MM.1S (cell line): ENCODE measurements at regions not wholly inside any gene's neighbourhood (a gene's known extent, or its start where the extent isn't known, plus 50 kb on each side); places are given as distances from the start of the nearest gene placed in this dataset.

Experiments used
- EZH2 ChIP-seq: fragments of 300-600 bp; sonication (generic); optimal IDR thresholded peaks from 2 replicates; pipeline ENCODE3; 2017; ENCODE audit warnings: low read depth, mild to moderate bottlenecking, antibody characterized with exemption, low read length, mixed read lengths
- EZH2phosphoT487 ChIP-seq: fragments of 300-600 bp; sonication (generic); IDR thresholded peaks from 2 replicates; pipeline ENCODE4 v1.6.1; 2018; ENCODE audit warnings: antibody characterized with exemption, low read length
- TF ChIP-seq, protein P1 (sequence below): fragments of 300-600 bp; sonication (generic); IDR thresholded peaks from 2 replicates; pipeline ENCODE4 v1.5.1; 2016; ENCODE audit warnings: antibody characterized with exemption, low read length, mixed read lengths

- TF ChIP-seq, protein P1, sequence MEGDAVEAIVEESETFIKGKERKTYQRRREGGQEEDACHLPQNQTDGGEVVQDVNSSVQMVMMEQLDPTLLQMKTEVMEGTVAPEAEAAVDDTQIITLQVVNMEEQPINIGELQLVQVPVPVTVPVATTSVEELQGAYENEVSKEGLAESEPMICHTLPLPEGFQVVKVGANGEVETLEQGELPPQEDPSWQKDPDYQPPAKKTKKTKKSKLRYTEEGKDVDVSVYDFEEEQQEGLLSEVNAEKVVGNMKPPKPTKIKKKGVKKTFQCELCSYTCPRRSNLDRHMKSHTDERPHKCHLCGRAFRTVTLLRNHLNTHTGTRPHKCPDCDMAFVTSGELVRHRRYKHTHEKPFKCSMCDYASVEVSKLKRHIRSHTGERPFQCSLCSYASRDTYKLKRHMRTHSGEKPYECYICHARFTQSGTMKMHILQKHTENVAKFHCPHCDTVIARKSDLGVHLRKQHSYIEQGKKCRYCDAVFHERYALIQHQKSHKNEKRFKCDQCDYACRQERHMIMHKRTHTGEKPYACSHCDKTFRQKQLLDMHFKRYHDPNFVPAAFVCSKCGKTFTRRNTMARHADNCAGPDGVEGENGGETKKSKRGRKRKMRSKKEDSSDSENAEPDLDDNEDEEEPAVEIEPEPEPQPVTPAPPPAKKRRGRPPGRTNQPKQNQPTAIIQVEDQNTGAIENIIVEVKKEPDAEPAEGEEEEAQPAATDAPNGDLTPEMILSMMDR: no peak
- no peak for TF ChIP-seq EZH2
- no peak for TF ChIP-seq EZH2phosphoT487
Measured at GRCh38 chr20:39853636-39854035, 835.4 kb downstream of the MAFB start.
